Keratinocyte (primary cell): ENCODE measurements at regions not wholly inside any gene's neighbourhood (a gene's known extent, or its start where the extent isn't known, plus 50 kb on each side); places are given as distances from the start of the nearest gene placed in this dataset.

Source experiments
- CTCF ChIP-seq, 3 experiments: IDR thresholded peaks in 1 of 3; conservative IDR thresholded peaks in 1 of 3; optimal IDR thresholded peaks in 1 of 3; 2 replicates in 2 of 3; 3 replicates in 1 of 3; pipeline versions ENCODE3 to v1.5.1; 2011; ENCODE audit warnings: low read length in 3 of 3, mild to moderate bottlenecking in 3 of 3, moderate library complexity in 2 of 3, control low read depth in 1 of 3, inconsistent platforms in 1 of 3; ENCODE audit not compliant: insufficient read depth in 2 of 3; ENCODE audit errors: extremely low read depth in 1 of 3
- EZH2 ChIP-seq: IDR thresholded peaks from one replicate; pipeline ENCODE4 v1.6.1; 2012; ENCODE audit warnings: inconsistent platforms, mild to moderate bottlenecking, low read length, moderate library complexity

- no peak for TF ChIP-seq CTCF (optimal IDR thresholded peaks at IDR 0.05 in 1 of 3, IDR thresholded peaks at IDR 0.05 in 1 of 3, conservative IDR thresholded peaks at IDR 0.05 in 1 of 3; ENCODE audit: extremely low read depth in 1 of 3, insufficient read depth in 2 of 3, low read length in 3 of 3)
- TF ChIP-seq EZH2: no peak
These were observed 78.9 kb downstream of the MICALL2 start for GRCh38 chr7:1380231-1380815.
